WTC11 (cell line): ENCODE measurements at regions not wholly inside any gene's neighbourhood (a gene's known extent, or its start where the extent isn't known, plus 50 kb on each side); places are given as distances from the start of the nearest gene placed in this dataset.

Source experiments
- ATAC-seq: fragments of 200-7000 bp; cut with Tn5 transposase; 2 replicates; pipeline ENCODE4 v1.10.0; 2021; ENCODE audit warnings: mild to moderate bottlenecking, moderate library complexity
- CTCF ChIA-PET: fragments of 300-600 bp; sonication (Branson Sonifier 250); formaldehyde crosslinking; loops from one replicate; lab custom pipeline; 2021; ENCODE audit warnings: antibody characterized with exemption; lab: Charles Lee
- POLR2A ChIA-PET: fragments of 350-600 bp; sonication (Branson Sonifier 250); formaldehyde crosslinking; loops from one replicate; lab custom pipeline; 2021; ENCODE audit warnings: antibody characterized with exemption; lab: Charles Lee
- DNase-seq: peaks from one replicate; pipeline ENCODE4 v3.0.0; 2021; ENCODE audit warnings: low spot score
- H3K27ac Mint-ChIP-seq: 2 replicates; pipeline ENCODE4 v1.8.0; 2021; ENCODE audit warnings: mixed read lengths
- H3K27me3 Mint-ChIP-seq: 2 replicates; pipeline ENCODE4 v1.8.0; 2021; ENCODE audit warnings: low read depth, mild to moderate bottlenecking, moderate library complexity, mixed read lengths
- H3K36me3 Mint-ChIP-seq: 2 replicates; pipeline ENCODE4 v1.8.0; 2021; ENCODE audit warnings: mixed read lengths
- H3K4me1 Mint-ChIP-seq: 2 replicates; pipeline ENCODE4 v1.8.0; 2022; ENCODE audit warnings: mixed read lengths
- H3K4me3 Mint-ChIP-seq: 2 replicates; pipeline ENCODE4 v1.8.0; 2021; ENCODE audit warnings: mild to moderate bottlenecking, moderate library complexity, mixed read lengths
- H3K9me3 Mint-ChIP-seq: 2 replicates; pipeline ENCODE4 v1.8.0; 2021; ENCODE audit warnings: mixed read lengths
- CBFB ChIP-seq: sonication (generic); formaldehyde crosslinking; IDR thresholded peaks from 2 replicates; pipeline ENCODE4 v1.8.1; 2022; ENCODE audit warnings: mild to moderate bottlenecking, low read depth, missing genetic modification reagents
- E2F1 ChIP-seq: sonication (generic); formaldehyde crosslinking; IDR thresholded peaks from 2 replicates; pipeline ENCODE4 v1.8.0; 2022; ENCODE audit warnings: mild to moderate bottlenecking, missing genetic modification reagents
- GABPB1 ChIP-seq: sonication (generic); formaldehyde crosslinking; IDR thresholded peaks from 2 replicates; pipeline ENCODE4 v1.8.1; 2023; ENCODE audit warnings: mild to moderate bottlenecking, missing genetic modification reagents
- JAZF1 ChIP-seq: fragments of 250-450 bp; sonication (Bioruptor Pico); IDR thresholded peaks from 2 replicates; pipeline ENCODE4 v1.9.0; 2021; ENCODE audit warnings: moderate library complexity, mild to moderate bottlenecking, inconsistent platforms
- PREB ChIP-seq: sonication (generic); formaldehyde crosslinking; IDR thresholded peaks from 2 replicates; pipeline ENCODE4 v1.8.1; 2022; ENCODE audit warnings: mild to moderate bottlenecking, missing genetic modification reagents, moderate library complexity, borderline replicate concordance
- ZNF317 ChIP-seq: sonication (generic); formaldehyde crosslinking; IDR thresholded peaks from 2 replicates; pipeline ENCODE4 v1.8.1; 2023; ENCODE audit warnings: low read depth, mild to moderate bottlenecking, moderate library complexity, missing genetic modification reagents, borderline replicate concordance
- TF ChIP-seq, protein P1 (sequence below): sonication (generic); formaldehyde crosslinking; IDR thresholded peaks from 2 replicates; pipeline ENCODE4 v1.8.0; 2023; ENCODE audit warnings: missing genetic modification reagents
- TF ChIP-seq, protein P2 (sequence below): sonication (generic); formaldehyde crosslinking; IDR thresholded peaks from 2 replicates; pipeline ENCODE4 v1.8.1; 2022; ENCODE audit warnings: low read depth, mild to moderate bottlenecking, moderate library complexity, missing genetic modification reagents, borderline replicate concordance
- TF ChIP-seq, protein P3 (sequence below): fragments of 250-450 bp; sonication (Bioruptor Pico); IDR thresholded peaks from 2 replicates; pipeline ENCODE4 v1.9.0; 2021; ENCODE audit warnings: mild to moderate bottlenecking
- TF ChIP-seq, protein P4 (sequence below): sonication (generic); formaldehyde crosslinking; IDR thresholded peaks from 2 replicates; pipeline ENCODE4 v1.8.0; 2023; ENCODE audit warnings: missing genetic modification reagents, mild to moderate bottlenecking, borderline replicate concordance
- TF ChIP-seq, protein P5 (sequence below): fragments of 250-450 bp; sonication (Bioruptor Pico); IDR thresholded peaks from 2 replicates; pipeline ENCODE4 v1.9.0; 2021; ENCODE audit warnings: moderate library complexity, mild to moderate bottlenecking, inconsistent platforms, borderline replicate concordance

- no peak for DNase-seq
- H3K4me3 Mint-ChIP-seq: no peak overlapping the region
- no peak for TF ChIP-seq JAZF1 (CRISPR knock-in tag)
- TF ChIP-seq, protein P1, sequence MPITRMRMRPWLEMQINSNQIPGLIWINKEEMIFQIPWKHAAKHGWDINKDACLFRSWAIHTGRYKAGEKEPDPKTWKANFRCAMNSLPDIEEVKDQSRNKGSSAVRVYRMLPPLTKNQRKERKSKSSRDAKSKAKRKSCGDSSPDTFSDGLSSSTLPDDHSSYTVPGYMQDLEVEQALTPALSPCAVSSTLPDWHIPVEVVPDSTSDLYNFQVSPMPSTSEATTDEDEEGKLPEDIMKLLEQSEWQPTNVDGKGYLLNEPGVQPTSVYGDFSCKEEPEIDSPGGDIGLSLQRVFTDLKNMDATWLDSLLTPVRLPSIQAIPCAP (CRISPR knock-in tag): no peak
- TF ChIP-seq, protein P2, sequence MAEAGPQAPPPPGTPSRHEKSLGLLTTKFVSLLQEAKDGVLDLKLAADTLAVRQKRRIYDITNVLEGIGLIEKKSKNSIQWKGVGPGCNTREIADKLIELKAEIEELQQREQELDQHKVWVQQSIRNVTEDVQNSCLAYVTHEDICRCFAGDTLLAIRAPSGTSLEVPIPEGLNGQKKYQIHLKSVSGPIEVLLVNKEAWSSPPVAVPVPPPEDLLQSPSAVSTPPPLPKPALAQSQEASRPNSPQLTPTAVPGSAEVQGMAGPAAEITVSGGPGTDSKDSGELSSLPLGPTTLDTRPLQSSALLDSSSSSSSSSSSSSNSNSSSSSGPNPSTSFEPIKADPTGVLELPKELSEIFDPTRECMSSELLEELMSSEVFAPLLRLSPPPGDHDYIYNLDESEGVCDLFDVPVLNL: no peak
- TF ChIP-seq, protein P3, sequence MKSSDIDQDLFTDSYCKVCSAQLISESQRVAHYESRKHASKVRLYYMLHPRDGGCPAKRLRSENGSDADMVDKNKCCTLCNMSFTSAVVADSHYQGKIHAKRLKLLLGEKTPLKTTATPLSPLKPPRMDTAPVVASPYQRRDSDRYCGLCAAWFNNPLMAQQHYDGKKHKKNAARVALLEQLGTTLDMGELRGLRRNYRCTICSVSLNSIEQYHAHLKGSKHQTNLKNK (CRISPR knock-in tag): no peak
- TF ChIP-seq, protein P4, sequence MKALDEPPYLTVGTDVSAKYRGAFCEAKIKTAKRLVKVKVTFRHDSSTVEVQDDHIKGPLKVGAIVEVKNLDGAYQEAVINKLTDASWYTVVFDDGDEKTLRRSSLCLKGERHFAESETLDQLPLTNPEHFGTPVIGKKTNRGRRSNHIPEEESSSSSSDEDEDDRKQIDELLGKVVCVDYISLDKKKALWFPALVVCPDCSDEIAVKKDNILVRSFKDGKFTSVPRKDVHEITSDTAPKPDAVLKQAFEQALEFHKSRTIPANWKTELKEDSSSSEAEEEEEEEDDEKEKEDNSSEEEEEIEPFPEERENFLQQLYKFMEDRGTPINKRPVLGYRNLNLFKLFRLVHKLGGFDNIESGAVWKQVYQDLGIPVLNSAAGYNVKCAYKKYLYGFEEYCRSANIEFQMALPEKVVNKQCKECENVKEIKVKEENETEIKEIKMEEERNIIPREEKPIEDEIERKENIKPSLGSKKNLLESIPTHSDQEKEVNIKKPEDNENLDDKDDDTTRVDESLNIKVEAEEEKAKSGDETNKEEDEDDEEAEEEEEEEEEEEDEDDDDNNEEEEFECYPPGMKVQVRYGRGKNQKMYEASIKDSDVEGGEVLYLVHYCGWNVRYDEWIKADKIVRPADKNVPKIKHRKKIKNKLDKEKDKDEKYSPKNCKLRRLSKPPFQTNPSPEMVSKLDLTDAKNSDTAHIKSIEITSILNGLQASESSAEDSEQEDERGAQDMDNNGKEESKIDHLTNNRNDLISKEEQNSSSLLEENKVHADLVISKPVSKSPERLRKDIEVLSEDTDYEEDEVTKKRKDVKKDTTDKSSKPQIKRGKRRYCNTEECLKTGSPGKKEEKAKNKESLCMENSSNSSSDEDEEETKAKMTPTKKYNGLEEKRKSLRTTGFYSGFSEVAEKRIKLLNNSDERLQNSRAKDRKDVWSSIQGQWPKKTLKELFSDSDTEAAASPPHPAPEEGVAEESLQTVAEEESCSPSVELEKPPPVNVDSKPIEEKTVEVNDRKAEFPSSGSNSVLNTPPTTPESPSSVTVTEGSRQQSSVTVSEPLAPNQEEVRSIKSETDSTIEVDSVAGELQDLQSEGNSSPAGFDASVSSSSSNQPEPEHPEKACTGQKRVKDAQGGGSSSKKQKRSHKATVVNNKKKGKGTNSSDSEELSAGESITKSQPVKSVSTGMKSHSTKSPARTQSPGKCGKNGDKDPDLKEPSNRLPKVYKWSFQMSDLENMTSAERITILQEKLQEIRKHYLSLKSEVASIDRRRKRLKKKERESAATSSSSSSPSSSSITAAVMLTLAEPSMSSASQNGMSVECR (CRISPR knock-in tag): no peak
- TF ChIP-seq PREB (CRISPR knock-in tag): no peak
- no peak for TF ChIP-seq GABPB1 (CRISPR knock-in tag)
- no peak for TF ChIP-seq E2F1 (CRISPR knock-in tag)
- TF ChIP-seq, all 79 proteins: peak for 0
- no peak overlapping the region for H3K27ac Mint-ChIP-seq
- H3K36me3 Mint-ChIP-seq: peaks cover 5% of the 10 kb centered on the region; the same call in 1 of the 2 replicates
- H3K27me3 Mint-ChIP-seq: no peaks in the 10 kb centered on the region; the same call in 1 of the 2 replicates
- no peak for ATAC-seq
- peaks cover 14% of the 10 kb centered on the region for H3K4me1 Mint-ChIP-seq
- H3K9me3 Mint-ChIP-seq: peaks cover 11% of the 10 kb centered on the region
- POLR2A ChIA-PET: interaction anchor here (0.6 kb wide), 1 partner anchor 106 kb away, joined by 4 read pairs; no protein-coding TSS in a partner anchor
- CTCF ChIA-PET: no interaction called here
Measured at GRCh38 chr6:47169785-47170616, 127.9 kb upstream of the ADGRF1 start.

DNA sequence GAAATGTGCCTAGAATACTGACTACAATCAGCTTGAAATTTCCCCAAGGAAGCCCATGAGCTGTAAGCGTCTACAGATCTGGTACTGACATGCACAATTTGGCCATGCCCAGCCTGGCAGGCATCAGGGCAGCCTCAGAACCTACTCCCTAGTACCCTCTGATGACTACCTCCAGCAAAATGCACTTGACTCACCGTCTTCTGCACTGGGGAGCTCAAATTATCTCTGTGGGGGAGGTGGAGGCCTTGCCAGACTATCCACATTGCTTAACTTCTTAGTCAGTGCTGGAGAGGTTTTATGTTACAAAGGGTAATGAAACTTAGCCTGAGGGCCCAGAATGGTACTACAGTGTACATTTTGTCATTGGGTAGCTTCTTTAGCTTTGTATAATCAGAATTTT lies 126.0 kb upstream of the ADGRF1 start:
- DNase-seq (no peak), ATAC-seq (no peak)
- Mint-ChIP-seq H3K9me3 (peaks cover 11% of the 10 kb centered on the region), H3K36me3 (peaks cover 5% of the 10 kb centered on the region; the same call in 1 of the 2 replicates), H3K27ac (no peak overlapping the region), H3K27me3 (no peaks in the 10 kb centered on the region; the same call in 1 of the 2 replicates), H3K4me1 (peaks cover 14% of the 10 kb centered on the region), H3K4me3 (no peak overlapping the region)
- TF ChIP-seq, protein P5, sequence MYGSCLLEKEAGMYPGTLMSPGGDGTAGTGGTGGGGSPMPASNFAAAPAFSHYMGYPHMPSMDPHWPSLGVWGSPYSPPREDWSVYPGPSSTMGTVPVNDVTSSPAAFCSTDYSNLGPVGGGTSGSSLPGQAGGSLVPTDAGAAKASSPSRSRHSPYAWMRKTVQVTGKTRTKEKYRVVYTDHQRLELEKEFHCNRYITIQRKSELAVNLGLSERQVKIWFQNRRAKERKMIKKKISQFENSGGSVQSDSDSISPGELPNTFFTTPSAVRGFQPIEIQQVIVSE (CRISPR knock-in tag): no peak
- TF ChIP-seq ZNF317 (CRISPR knock-in tag): no peak
- TF ChIP-seq CBFB (CRISPR knock-in tag): no peak
- POLR2A ChIA-PET: no interaction called here
- CTCF ChIA-PET: no interaction called here
